A549 (cell line): ENCODE measurements at regions not wholly inside any gene's neighbourhood (a gene's known extent, or its start where the extent isn't known, plus 50 kb on each side); places are given as distances from the start of the nearest gene placed in this dataset.

ENCODE experiments used
- ATAC-seq, 2 experiments: fragments of 200-7000 bp in 1 of 2; fragments of >200 bp in 1 of 2; cut with Nextera tagmentation in 1 of 2; cut with Tn5 transposase in 1 of 2; 3 replicates each; pipeline versions ENCODE4 v1.8.0 to v1.9.1; 2018 to 2020; ENCODE audit warnings: mild to moderate bottlenecking in 1 of 2, moderate library complexity in 1 of 2
- CTCF ChIA-PET: fragments of 300-600 bp; sonication (Branson Sonifier 250); formaldehyde crosslinking; extraction: SDS; loops from one replicate; lab custom pipeline; 2021; ENCODE audit warnings: antibody characterized with exemption, inconsistent platforms; lab: Yijun Ruan, JAX
- POLR2A ChIA-PET: fragments of 350-600 bp; formaldehyde crosslinking; extraction: SDS; loops from one replicate; lab custom pipeline; 2021; ENCODE audit warnings: antibody characterized with exemption, inconsistent platforms; lab: Yijun Ruan, JAX
- DNase-seq, 2 experiments: peaks; one replicate each; pipeline versions ENCODE4 v3.0.0 to v3.0.0-alpha.2; 2011 to 2016; ENCODE audit warnings: low read depth in 1 of 2, low spot score in 1 of 2
- FAIRE-seq: peaks from 2 replicates; lab custom pipeline; 2011; peaks lifted over from hg19 to GRCh38; lab: Jason Lieb, UNC
- H3K27ac ChIP-seq, 2 experiments: fragments of >200 bp; sonication (Bioruptor Twin); formaldehyde crosslinking; 3 replicates each; pipeline ENCODE4 v1.5.1; 2016 to 2017
- H3K4me1 ChIP-seq: fragments of >200 bp; sonication (Bioruptor Twin); formaldehyde crosslinking; 3 replicates; pipeline ENCODE4 v1.6.1; 2016
- H3K4me2 ChIP-seq: fragments of >200 bp; sonication (Bioruptor Twin); formaldehyde crosslinking; 3 replicates; pipeline ENCODE4 v1.6.1; 2016
- H3K4me3 ChIP-seq: fragments of >200 bp; sonication (Bioruptor Twin); formaldehyde crosslinking; 3 replicates; pipeline ENCODE4 v1.5.1; 2016
- H3K9me3 ChIP-seq: fragments of >200 bp; sonication (Bioruptor Twin); formaldehyde crosslinking; 3 replicates; pipeline ENCODE4 v1.6.1; 2016
- BHLHE40 ChIP-seq: IDR thresholded peaks from 2 replicates; pipeline ENCODE4 v1.6.1; 2012; ENCODE audit warnings: low read depth, low read length, inconsistent platforms
- CBX2 ChIP-seq: fragments of 200-600 bp; sonication (generic); IDR thresholded peaks from 2 replicates; pipeline ENCODE4 v1.6.1; 2016; ENCODE audit warnings: low read depth, mild to moderate bottlenecking, borderline replicate concordance
- CEBPB ChIP-seq, 2 experiments: fragments of >200 bp in 1 of 2; sonication (Bioruptor Twin) in 1 of 2; formaldehyde crosslinking in 1 of 2; IDR thresholded peaks; 2 replicates each; pipeline ENCODE4 v1.6.1; 2012 to 2016
- CHD2 ChIP-seq: fragments of 150-350 bp; IDR thresholded peaks from 2 replicates; pipeline ENCODE4 v1.6.1; 2014; ENCODE audit warnings: low read length; ENCODE audit not compliant: partially characterized antibody
- E2F6 ChIP-seq: IDR thresholded peaks from 2 replicates; pipeline ENCODE4 v1.6.1; 2012; ENCODE audit warnings: low read depth, borderline replicate concordance
- EHF ChIP-seq: fragments of 250-450 bp; sonication (Bioruptor Pico); IDR thresholded peaks from 2 replicates; pipeline ENCODE4 v1.5.0; 2020; ENCODE audit warnings: mild to moderate bottlenecking
- EHMT2 ChIP-seq: fragments of 200-600 bp; sonication (generic); IDR thresholded peaks from 2 replicates; pipeline ENCODE4 v1.6.1; 2016; ENCODE audit warnings: antibody characterized with exemption, low read depth, mild to moderate bottlenecking, moderate library complexity
- ELK1 ChIP-seq: fragments of 150-350 bp; IDR thresholded peaks from 2 replicates; pipeline ENCODE4 v1.6.1; 2014; ENCODE audit warnings: low read depth, mild to moderate bottlenecking, low read length
- EP300 ChIP-seq, 2 experiments: fragments of >200 bp; sonication (Bioruptor Twin); formaldehyde crosslinking; IDR thresholded peaks; 2 replicates in 1 of 2; 3 replicates in 1 of 2; pipeline ENCODE4 v1.6.1; 2016 to 2017
- FOSL2 ChIP-seq, 2 experiments: fragments of 450-650 bp in 1 of 2; fragments of >200 bp in 1 of 2; sonication (Bioruptor Twin) in 1 of 2; formaldehyde crosslinking; IDR thresholded peaks; 2 replicates each; pipeline versions ENCODE4 v1.5.0 to v1.6.1; 2016 to 2020; ENCODE audit warnings: mild to moderate bottlenecking in 1 of 2, moderate library complexity in 1 of 2
- FOXS1 ChIP-seq: fragments of 250-450 bp; sonication (Bioruptor Pico); IDR thresholded peaks from 2 replicates; pipeline ENCODE4 v1.5.0; 2020; ENCODE audit warnings: mild to moderate bottlenecking, moderate library complexity
- GATA3 ChIP-seq: IDR thresholded peaks from 2 replicates; pipeline ENCODE4 v1.6.1; 2012; ENCODE audit warnings: borderline replicate concordance
- HOXB13 ChIP-seq: fragments of 250-450 bp; sonication (Bioruptor Pico); IDR thresholded peaks from 2 replicates; pipeline ENCODE4 v1.5.0; 2020; ENCODE audit warnings: low read depth, mild to moderate bottlenecking, moderate library complexity
- HOXB5 ChIP-seq: fragments of 250-450 bp; sonication (Bioruptor Pico); IDR thresholded peaks from 2 replicates; pipeline ENCODE4 v1.5.0; 2020; ENCODE audit warnings: mild to moderate bottlenecking, moderate library complexity
- JUN ChIP-seq, 2 experiments: fragments of >200 bp; sonication (Bioruptor Twin); formaldehyde crosslinking; IDR thresholded peaks; 2 replicates in 1 of 2; 3 replicates in 1 of 2; pipeline ENCODE4 v1.6.1; 2016 to 2017
- MAX ChIP-seq: IDR thresholded peaks from 2 replicates; pipeline ENCODE4 v1.6.1; 2012
- MAZ ChIP-seq: fragments of 150-350 bp; IDR thresholded peaks from 2 replicates; pipeline ENCODE4 v1.6.1; 2014; ENCODE audit warnings: antibody characterized with exemption, low read depth, low read length, borderline replicate concordance
- MYC ChIP-seq: IDR thresholded peaks from 2 replicates; pipeline ENCODE4 v1.6.1; 2012; ENCODE audit warnings: mild to moderate bottlenecking, inconsistent platforms, low read length, improper control_type of control experiment, borderline replicate concordance
- NPAS2 ChIP-seq: fragments of 250-450 bp; sonication (Bioruptor Pico); IDR thresholded peaks from 2 replicates; pipeline ENCODE4 v1.8.0; 2022; ENCODE audit warnings: mild to moderate bottlenecking, moderate library complexity, borderline replicate concordance
- NR3C1 ChIP-seq: fragments of >200 bp; sonication (Bioruptor Twin); formaldehyde crosslinking; IDR thresholded peaks from 3 replicates; pipeline ENCODE4 v1.6.1; 2017
- PHF8 ChIP-seq: fragments of 200-600 bp; sonication (generic); IDR thresholded peaks from 2 replicates; pipeline ENCODE4 v1.6.1; 2016; ENCODE audit warnings: low read depth, mild to moderate bottlenecking, antibody characterized with exemption, moderate library complexity, borderline replicate concordance
- RARB ChIP-seq: fragments of 250-450 bp; sonication (Bioruptor Pico); IDR thresholded peaks from 2 replicates; pipeline ENCODE4 v1.8.0; 2021; ENCODE audit warnings: mild to moderate bottlenecking, moderate library complexity
- REST ChIP-seq: fragments of 200-600 bp; sonication (generic); IDR thresholded peaks from 2 replicates; pipeline ENCODE4 v1.6.1; 2016; ENCODE audit warnings: antibody characterized with exemption, mild to moderate bottlenecking, moderate library complexity
- RFX5 ChIP-seq: fragments of 450-650 bp; IDR thresholded peaks from 2 replicates; pipeline ENCODE4 v1.7.1; 2014; ENCODE audit warnings: antibody characterized with exemption, mild to moderate bottlenecking, moderate library complexity
- RNF2 ChIP-seq: fragments of 200-600 bp; sonication (generic); IDR thresholded peaks from 2 replicates; pipeline ENCODE4 v1.6.1; 2016; ENCODE audit warnings: low read depth, mild to moderate bottlenecking, antibody characterized with exemption, moderate library complexity, borderline replicate concordance
- TFCP2L1 ChIP-seq: fragments of 250-450 bp; sonication (Bioruptor Pico); IDR thresholded peaks from 2 replicates; pipeline ENCODE4 v1.5.0; 2021; ENCODE audit warnings: mild to moderate bottlenecking
- TP53 ChIP-seq: fragments of 250-450 bp; sonication (Bioruptor Pico); IDR thresholded peaks from 2 replicates; pipeline ENCODE4 v1.5.0; 2021; ENCODE audit warnings: mild to moderate bottlenecking, moderate library complexity
- WGBS: methylation state at CpG from one replicate; pipeline ENCODE4 v1.1.6; 2017; ENCODE audit errors: missing lambda C conversion rate; 5-methylcytosine and 5-hydroxymethylcytosine counted together

GRCh38 chr18:75525331-75525730, 97.8 kb upstream of the SMIM21 start:
- DNase-seq (no peak), ATAC-seq (no peak), FAIRE-seq (no peak)
- no peak for TF ChIP-seq CHD2
- no peak for TF ChIP-seq FOSL2 (IDR thresholded peaks at IDR 0.05)
- TF ChIP-seq FOSL2 (CRISPR knock-in tag; IDR thresholded peaks at IDR 0.05): no peak
- TF ChIP-seq CBX2: no peak
- TF ChIP-seq ELK1: no peak
- no peak for TF ChIP-seq GATA3
- no peak for TF ChIP-seq RNF2
- TF ChIP-seq BHLHE40: no peak
- TF ChIP-seq E2F6: no peak
- no peak for TF ChIP-seq EHF (CRISPR knock-in tag)
- no peak for TF ChIP-seq EP300 (IDR thresholded peaks at IDR 0.05)
- TF ChIP-seq HOXB5 (CRISPR knock-in tag): no peak
- no peak for TF ChIP-seq RARB (CRISPR knock-in tag)
- no peak for TF ChIP-seq CEBPB (IDR thresholded peaks at IDR 0.05)
- no peak for TF ChIP-seq NPAS2 (CRISPR knock-in tag)
- no peak for TF ChIP-seq FOXS1 (CRISPR knock-in tag)
- TF ChIP-seq PHF8: no peak
- no peak for TF ChIP-seq MAX
- no peak for TF ChIP-seq REST
- no peak for TF ChIP-seq TP53 (CRISPR knock-in tag)
- TF ChIP-seq TFCP2L1: no peak
- Histone ChIP-seq H3K4me2 (no peak overlapping the region), H3K27ac (no peak overlapping the region), H3K4me3 (no peak overlapping the region), H3K9me3 (no peaks in the 10 kb centered on the region), H3K4me1 (no peaks in the 10 kb centered on the region)
- POLR2A ChIA-PET: no interaction called here
- 58% methylated on average over 7 of the region's 7 CpGs for WGBS
- CTCF ChIA-PET: no interaction called here

- no peak for ATAC-seq
Measured at GRCh38 chr18:75524841-75525240, 97.3 kb upstream of the SMIM21 start.

More at GRCh38 chr18:75524841-75525240, 97.3 kb upstream of the SMIM21 start:
- DNase-seq: no peak
- no peaks in the 10 kb centered on the region for H3K9me3 ChIP-seq
- no peak for TF ChIP-seq JUN (IDR thresholded peaks at IDR 0.05)
- no peak for TF ChIP-seq HOXB13 (CRISPR knock-in tag)
- TF ChIP-seq PHF8: no peak
- no peak for TF ChIP-seq CHD2
- no peak for TF ChIP-seq NR3C1
- TF ChIP-seq RFX5: no peak
- no peak for TF ChIP-seq HOXB5 (CRISPR knock-in tag)
- TF ChIP-seq MYC: no peak
- TF ChIP-seq EHMT2: no peak
- TF ChIP-seq MAZ: no peak
- TF ChIP-seq, all 56 proteins: peak for 0
- WGBS: 45% methylated on average over 7 of the region's 7 CpGs
- Histone ChIP-seq H3K4me2 (no peak overlapping the region), H3K4me1 (no peaks in the 10 kb centered on the region), H3K4me3 (no peak overlapping the region), H3K27ac (no peak overlapping the region)
- CTCF ChIA-PET: no interaction called here
- FAIRE-seq: no peak
- POLR2A ChIA-PET: no interaction called here
